ENCODE measurements at regions not wholly inside any gene's neighbourhood (a gene's known extent, or its start where the extent isn't known, plus 50 kb on each side); places are given as distances from the start of the nearest gene placed in this dataset.

GRCh38 chr2:64205415-64205814, 61.2 kb upstream of the PELI1 start:
- no peak for TF ChIP-seq CTCF (IDR thresholded peaks at IDR 0.05; ENCODE audit: low read depth, low read length)

GRCh38 chr2:64207573-64207972, 63.4 kb upstream of the PELI1 start:
- TF ChIP-seq CTCF (IDR thresholded peaks at IDR 0.05; ENCODE audit: low read depth, low read length), result no peak
- H3K4me3 ChIP-seq (ENCODE audit: low read depth, low read length), result no peak overlapping the region

More at GRCh38 chr2:64205415-64205814, 61.2 kb upstream of the PELI1 start:
- H3K4me3 ChIP-seq (ENCODE audit: low read depth, low read length), result no peak overlapping the region

GRCh38 chr2:64210816-64211215, 66.6 kb upstream of the PELI1 start:
- TF ChIP-seq CTCF (IDR thresholded peaks at IDR 0.05; ENCODE audit: low read depth, low read length), result no peak
- H3K4me3 ChIP-seq (ENCODE audit: low read depth, low read length), result no peak overlapping the region

- H3K4me3 ChIP-seq (ENCODE audit: low read depth, low read length), result no peak overlapping the region
- no peak for TF ChIP-seq CTCF (IDR thresholded peaks at IDR 0.05; ENCODE audit: low read depth, low read length)
These were observed 67.2 kb upstream of the PELI1 start for GRCh38 chr2:64211276-64211921.

GRCh38 chr2:64212346-64212745, 68.1 kb upstream of the PELI1 start:
- no peak overlapping the region for H3K4me3 ChIP-seq (ENCODE audit: low read depth, low read length)

GRCh38 chr2:64212801-64213321, 68.6 kb upstream of the PELI1 start:
- TF ChIP-seq CTCF (IDR thresholded peaks at IDR 0.05; ENCODE audit: low read depth, low read length), result no peak
- H3K4me3 ChIP-seq (ENCODE audit: low read depth, low read length), result no peak overlapping the region

More at GRCh38 chr2:64212346-64212745, 68.1 kb upstream of the PELI1 start:
- no peak for TF ChIP-seq CTCF (IDR thresholded peaks at IDR 0.05; ENCODE audit: low read depth, low read length)

GRCh38 chr2:64213532-64214275, 69.5 kb upstream of the PELI1 start:
- TF ChIP-seq CTCF (IDR thresholded peaks at IDR 0.05; ENCODE audit: low read depth, low read length), result no peak
- no peak overlapping the region for H3K4me3 ChIP-seq (ENCODE audit: low read depth, low read length)
